Keratinocyte (primary cell): ENCODE measurements at regions not wholly inside any gene's neighbourhood (a gene's known extent, or its start where the extent isn't known, plus 50 kb on each side); places are given as distances from the start of the nearest gene placed in this dataset.

Source experiments
- DNase-seq: peaks from one replicate; pipeline ENCODE4 v3.0.0-alpha.2; 2011; ENCODE audit warnings: low read depth, missing footprints, low spot score
- FAIRE-seq: peaks from 2 replicates; lab custom pipeline; 2011; peaks lifted over from hg19 to GRCh38; lab: Jason Lieb, UNC
- H2AFZ ChIP-seq: 2 replicates; pipeline ENCODE4 v1.6.0; 2012; ENCODE audit warnings: low read length, control low read depth, inconsistent platforms; ENCODE audit not compliant: control insufficient read depth
- H3K27ac ChIP-seq: 2 replicates; pipeline ENCODE4 v1.5.1; 2011; ENCODE audit warnings: low read length; ENCODE audit not compliant: control insufficient read depth, insufficient read depth
- H3K27me3 ChIP-seq: 3 replicates; pipeline ENCODE4 v1.6.0; 2011; ENCODE audit warnings: low read length; ENCODE audit not compliant: control insufficient read depth, insufficient read depth; ENCODE audit errors: extremely low read depth
- H3K36me3 ChIP-seq, 2 experiments: 2 replicates in 1 of 2; 3 replicates in 1 of 2; pipeline ENCODE4 v1.5.1; 2011; ENCODE audit warnings: low read length in 2 of 2, mild to moderate bottlenecking in 1 of 2; ENCODE audit not compliant: control insufficient read depth in 2 of 2, insufficient read depth in 2 of 2; ENCODE audit errors: extremely low read depth in 1 of 2
- H3K4me1 ChIP-seq: 3 replicates; pipeline ENCODE4 v1.5.1; 2011; ENCODE audit warnings: low read length; ENCODE audit not compliant: control insufficient read depth, insufficient read depth; ENCODE audit errors: extremely low read depth
- H3K4me2 ChIP-seq: 3 replicates; pipeline ENCODE4 v1.6.0; 2011; ENCODE audit warnings: low read depth, low read length; ENCODE audit not compliant: control insufficient read depth, insufficient read depth; ENCODE audit errors: extremely low read depth
- H3K4me3 ChIP-seq, 3 experiments: fragments of 200-600 bp in 1 of 3; sonication (generic) in 1 of 3; 2 replicates in 2 of 3; 3 replicates in 1 of 3; pipeline ENCODE4 v1.5.1; 2011 to 2016; ENCODE audit warnings: low read length in 3 of 3, mild to moderate bottlenecking in 3 of 3, control low read depth in 2 of 3, inconsistent platforms in 1 of 3, low read depth in 1 of 3, mixed read lengths in 1 of 3, mixed run types in 1 of 3, moderate library complexity in 1 of 3; ENCODE audit not compliant: control insufficient read depth in 2 of 3, insufficient read depth in 2 of 3; ENCODE audit errors: extremely low read depth in 1 of 3
- H3K79me2 ChIP-seq: 2 replicates; pipeline ENCODE4 v1.6.0; 2012; ENCODE audit warnings: low read length; ENCODE audit not compliant: control insufficient read depth, insufficient read depth
- H3K9ac ChIP-seq: 3 replicates; pipeline ENCODE4 v1.6.0; 2011; ENCODE audit warnings: low read length; ENCODE audit not compliant: control insufficient read depth, insufficient read depth; ENCODE audit errors: extremely low read depth
- H3K9me1 ChIP-seq: 3 replicates; pipeline ENCODE4 v1.6.0; 2011; ENCODE audit warnings: low read length; ENCODE audit not compliant: control insufficient read depth, insufficient read depth; ENCODE audit errors: extremely low read depth
- H3K9me3 ChIP-seq: 2 replicates; pipeline ENCODE4 v1.5.1; 2012; ENCODE audit warnings: low read depth, low read length; ENCODE audit not compliant: control insufficient read depth
- H4K20me1 ChIP-seq: 3 replicates; pipeline ENCODE4 v1.6.0; 2011; ENCODE audit warnings: low read length; ENCODE audit not compliant: control insufficient read depth, insufficient read depth; ENCODE audit errors: extremely low read depth
- EZH2 ChIP-seq: IDR thresholded peaks from one replicate; pipeline ENCODE4 v1.6.1; 2012; ENCODE audit warnings: inconsistent platforms, mild to moderate bottlenecking, low read length, moderate library complexity
- dilution Hi-C: fragments of 300-500 bp; cut with MboI; formaldehyde crosslinking; loops from one replicate; pipeline ENCODE4 v1.7.0; 2020; ENCODE audit warnings: low sequenced_read_pairs; ENCODE audit not compliant: extremely low pct_ligation_motif_present
- TF ChIP-seq, protein P1 (sequence below), 3 experiments: IDR thresholded peaks in 1 of 3; conservative IDR thresholded peaks in 1 of 3; optimal IDR thresholded peaks in 1 of 3; 2 replicates in 2 of 3; 3 replicates in 1 of 3; pipeline versions ENCODE3 to v1.5.1; 2011; ENCODE audit warnings: low read length in 3 of 3, mild to moderate bottlenecking in 3 of 3, moderate library complexity in 2 of 3, control low read depth in 1 of 3, inconsistent platforms in 1 of 3; ENCODE audit not compliant: insufficient read depth in 2 of 3; ENCODE audit errors: extremely low read depth in 1 of 3

- TF ChIP-seq, protein P1, sequence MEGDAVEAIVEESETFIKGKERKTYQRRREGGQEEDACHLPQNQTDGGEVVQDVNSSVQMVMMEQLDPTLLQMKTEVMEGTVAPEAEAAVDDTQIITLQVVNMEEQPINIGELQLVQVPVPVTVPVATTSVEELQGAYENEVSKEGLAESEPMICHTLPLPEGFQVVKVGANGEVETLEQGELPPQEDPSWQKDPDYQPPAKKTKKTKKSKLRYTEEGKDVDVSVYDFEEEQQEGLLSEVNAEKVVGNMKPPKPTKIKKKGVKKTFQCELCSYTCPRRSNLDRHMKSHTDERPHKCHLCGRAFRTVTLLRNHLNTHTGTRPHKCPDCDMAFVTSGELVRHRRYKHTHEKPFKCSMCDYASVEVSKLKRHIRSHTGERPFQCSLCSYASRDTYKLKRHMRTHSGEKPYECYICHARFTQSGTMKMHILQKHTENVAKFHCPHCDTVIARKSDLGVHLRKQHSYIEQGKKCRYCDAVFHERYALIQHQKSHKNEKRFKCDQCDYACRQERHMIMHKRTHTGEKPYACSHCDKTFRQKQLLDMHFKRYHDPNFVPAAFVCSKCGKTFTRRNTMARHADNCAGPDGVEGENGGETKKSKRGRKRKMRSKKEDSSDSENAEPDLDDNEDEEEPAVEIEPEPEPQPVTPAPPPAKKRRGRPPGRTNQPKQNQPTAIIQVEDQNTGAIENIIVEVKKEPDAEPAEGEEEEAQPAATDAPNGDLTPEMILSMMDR (optimal IDR thresholded peaks at IDR 0.05 in 1 of 3, IDR thresholded peaks at IDR 0.05 in 1 of 3, conservative IDR thresholded peaks at IDR 0.05 in 1 of 3; ENCODE audit: extremely low read depth in 1 of 3, insufficient read depth in 2 of 3, low read length in 3 of 3) = no peak
- TF ChIP-seq EZH2 = no peak
- no peak for FAIRE-seq
- H2AFZ ChIP-seq = peak overlapping the region; percentile 93
- dilution Hi-C loops = no loop called here
- DNase-seq = no peak
- peak overlapping the region in 2 of 3 experiments; percentile 7 to 68 for H3K4me3 ChIP-seq
- H4K20me1 ChIP-seq = no peaks in the 10 kb centered on the region
- no peaks in the 10 kb centered on the region for H3K9me1 ChIP-seq
- no peak overlapping the region for H3K9ac ChIP-seq
- H3K4me2 ChIP-seq = peak overlapping the region; percentile 76
- peaks cover 2% of the 10 kb centered on the region for H3K9me3 ChIP-seq
- peak overlapping the region; percentile 26 for H3K27ac ChIP-seq
- H3K4me1 ChIP-seq = peaks cover 20% of the 10 kb centered on the region
- H3K79me2 ChIP-seq = no peaks in the 10 kb centered on the region
- no peaks in the 10 kb centered on the region for H3K27me3 ChIP-seq
- H3K36me3 ChIP-seq = no peaks in the 10 kb centered on the region
These were observed 87.0 kb upstream of the ITGA6 start for GRCh38 chr2:172340394-172340793.

GRCh38 chr2:172342078-172342477 is 85.3 kb upstream of the ITGA6 start:
- Histone ChIP-seq H3K4me3 (no peak overlapping the region), H2AFZ (no peak overlapping the region), H3K27me3 (no peaks in the 10 kb centered on the region), H3K4me1 (peaks cover 20% of the 10 kb centered on the region), H4K20me1 (no peaks in the 10 kb centered on the region), H3K79me2 (no peaks in the 10 kb centered on the region), H3K4me2 (no peak overlapping the region), H3K27ac (no peak overlapping the region), H3K9me1 (no peaks in the 10 kb centered on the region), H3K9me3 (peaks cover 2% of the 10 kb centered on the region), H3K36me3 (no peaks in the 10 kb centered on the region), H3K9ac (no peak overlapping the region)
- no peak for DNase-seq
- no peak for TF ChIP-seq EZH2
- TF ChIP-seq, protein P1 (optimal IDR thresholded peaks at IDR 0.05 in 1 of 3, IDR thresholded peaks at IDR 0.05 in 1 of 3, conservative IDR thresholded peaks at IDR 0.05 in 1 of 3; ENCODE audit: extremely low read depth in 1 of 3, insufficient read depth in 2 of 3, low read length in 3 of 3) = no peak
- no peak for FAIRE-seq
- dilution Hi-C loops = no loop called here
